Pons (tissue), 1 donor: ENCODE measurements at regions not wholly inside any gene's neighbourhood (a gene's known extent, or its start where the extent isn't known, plus 50 kb on each side); places are given as distances from the start of the nearest gene placed in this dataset.

Experiments used
- DNase-seq: peaks from one replicate; pipeline ENCODE4 v3.0.0-alpha.2; 2016; ENCODE audit warnings: low spot score

DNA sequence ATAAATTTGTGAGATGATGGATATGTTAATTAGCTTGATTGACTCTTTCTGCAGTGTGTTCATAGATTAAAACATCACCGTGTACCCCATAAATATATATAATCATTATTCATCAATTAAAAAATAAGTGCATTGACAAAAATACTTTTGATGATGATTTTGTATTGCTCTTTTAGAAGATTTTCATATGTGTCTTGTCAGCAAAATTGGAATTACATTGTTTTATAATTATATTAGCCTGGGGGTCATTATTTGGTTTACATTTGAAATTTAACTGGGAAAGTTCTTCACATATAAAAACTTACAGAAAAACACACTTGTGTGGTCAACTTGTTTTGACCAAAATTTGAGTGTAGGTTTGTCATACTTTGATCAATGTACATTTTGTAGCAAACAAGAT, 614.6 kb upstream of the ITGA1 start:
- DNase-seq: no peak

DNA sequence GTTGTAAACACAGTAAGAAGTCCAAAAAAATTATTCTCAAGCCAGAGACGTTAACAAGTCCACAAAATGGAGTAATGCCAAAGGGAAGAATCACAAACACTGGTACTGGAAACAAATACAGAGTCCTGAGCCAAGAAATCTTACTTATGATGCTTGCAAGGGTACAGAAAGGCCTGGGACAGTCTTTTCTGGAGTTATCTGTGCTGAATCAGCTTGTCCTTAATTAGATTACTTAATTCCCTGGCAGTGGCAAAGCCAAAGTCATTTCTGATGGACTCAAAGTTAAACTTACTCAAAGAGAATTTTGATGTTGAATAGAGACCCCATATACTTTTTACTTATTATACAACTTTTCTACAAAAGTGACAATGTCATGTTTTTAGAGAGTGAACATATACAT, 610.5 kb upstream of the ITGA1 start:
- DNase-seq: no peak

DNA sequence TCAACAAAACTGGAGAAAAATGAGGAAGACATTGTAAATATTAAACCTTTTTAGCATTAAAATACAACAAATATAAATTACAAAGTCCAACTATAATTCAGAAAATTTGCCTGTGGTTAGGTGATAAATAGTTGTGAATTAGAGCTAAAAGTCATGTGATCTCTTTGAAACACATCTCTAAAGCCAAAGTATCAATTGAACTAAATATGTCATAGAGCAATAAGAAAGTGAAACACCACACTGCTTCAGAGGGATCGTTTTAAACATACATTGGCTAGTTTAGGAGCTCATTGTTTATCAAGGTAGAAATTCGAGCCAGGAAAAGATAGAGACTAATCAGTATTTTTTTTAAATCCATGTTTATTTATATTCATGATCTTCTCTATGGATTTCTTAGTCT, 606.3 kb upstream of the ITGA1 start:
- DNase-seq: no peak

DNA sequence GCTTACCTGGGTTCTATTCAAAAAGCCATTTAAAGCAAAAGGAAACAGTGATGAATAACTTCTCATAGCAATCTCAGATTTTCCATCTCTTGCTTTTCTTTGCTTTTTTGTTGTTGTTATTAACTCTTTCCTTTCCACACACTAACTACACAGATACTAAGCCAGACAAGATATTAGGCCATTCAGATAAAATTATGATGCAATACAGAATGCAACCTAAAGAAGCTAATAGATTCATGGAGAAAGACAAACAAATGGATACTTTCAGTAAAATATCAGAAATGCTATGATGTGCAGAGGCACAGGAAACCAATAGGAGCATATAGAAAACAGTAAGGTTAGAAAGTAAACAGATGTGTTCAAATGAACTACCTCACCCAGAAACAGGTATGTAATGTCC, 597.0 kb upstream of the ITGA1 start:
- DNase-seq: no peak

DNA sequence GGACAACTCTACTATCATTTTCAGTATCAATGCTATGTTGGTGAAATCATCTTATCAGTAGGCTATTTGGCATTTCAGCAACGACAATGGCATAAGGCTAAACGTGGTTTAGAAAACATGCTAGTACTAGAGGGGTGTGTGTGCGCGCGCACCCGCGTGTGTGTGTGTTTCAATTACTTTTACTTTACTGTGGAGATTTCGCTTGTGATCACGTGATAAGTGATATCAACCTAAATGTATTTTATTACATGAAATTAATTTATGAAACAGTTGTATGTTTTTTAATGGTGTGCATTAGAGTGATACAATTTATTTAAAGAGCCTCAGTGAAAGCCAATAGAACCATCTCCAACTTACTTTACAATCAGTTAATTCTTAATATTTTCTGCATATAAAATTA, 587.9 kb upstream of the ITGA1 start:
- no peak for DNase-seq

DNA sequence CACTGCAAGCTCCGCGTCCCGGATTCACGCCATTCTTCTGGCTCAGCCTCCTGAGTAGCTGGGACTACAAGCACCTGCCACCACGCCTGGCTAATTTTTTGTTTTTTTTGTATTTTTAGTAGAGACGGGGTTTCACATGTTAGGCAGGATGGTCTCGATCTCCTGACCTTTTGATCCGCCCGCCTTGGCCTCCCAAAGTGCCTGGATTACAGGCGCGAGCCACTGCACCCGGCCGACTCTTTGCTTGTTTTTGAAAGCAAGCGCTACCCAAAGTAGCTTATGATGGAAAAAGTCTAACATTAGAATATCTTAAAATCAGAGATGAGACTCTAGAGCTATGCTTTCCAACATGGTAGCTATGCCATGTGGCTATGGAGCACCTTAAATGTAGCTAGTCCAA, 585.5 kb upstream of the ITGA1 start:
- DNase-seq: no peak

DNA sequence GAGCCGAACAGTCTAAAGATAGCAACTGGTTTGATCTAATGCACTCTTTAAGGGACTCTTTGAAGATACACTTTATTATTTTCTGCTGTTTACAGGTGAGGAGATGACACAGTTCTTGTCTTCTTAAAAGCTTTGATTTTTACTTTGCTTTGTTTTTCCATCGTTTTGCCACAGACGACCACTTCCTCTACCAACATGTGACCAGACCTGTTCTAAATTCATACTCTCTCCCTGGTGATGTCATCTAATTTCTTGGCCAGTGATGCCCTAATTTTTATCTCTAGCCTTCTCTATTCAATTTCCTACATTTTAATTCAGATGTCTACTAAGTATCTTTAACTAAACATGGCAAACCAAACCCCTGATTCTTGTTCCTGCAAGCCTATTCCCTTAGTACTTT, 583.4 kb upstream of the ITGA1 start:
- DNase-seq: no peak
